GM19455 (cell line): ENCODE measurements at regions not wholly inside any gene's neighbourhood (a gene's known extent, or its start where the extent isn't known, plus 50 kb on each side); places are given as distances from the start of the nearest gene placed in this dataset.
"Not testable (repeated sequence)": the region's sequence is repeated elsewhere in the genome, so short reads cannot be mapped to it uniquely, and the experiment has no call there.

Source experiments
- ATAC-seq: cut with Tn5 transposase; IDR thresholded peaks from one replicate; pipeline ENCODE4 v1.9.1; 2021; ENCODE audit not compliant: unreplicated experiment

DNA sequence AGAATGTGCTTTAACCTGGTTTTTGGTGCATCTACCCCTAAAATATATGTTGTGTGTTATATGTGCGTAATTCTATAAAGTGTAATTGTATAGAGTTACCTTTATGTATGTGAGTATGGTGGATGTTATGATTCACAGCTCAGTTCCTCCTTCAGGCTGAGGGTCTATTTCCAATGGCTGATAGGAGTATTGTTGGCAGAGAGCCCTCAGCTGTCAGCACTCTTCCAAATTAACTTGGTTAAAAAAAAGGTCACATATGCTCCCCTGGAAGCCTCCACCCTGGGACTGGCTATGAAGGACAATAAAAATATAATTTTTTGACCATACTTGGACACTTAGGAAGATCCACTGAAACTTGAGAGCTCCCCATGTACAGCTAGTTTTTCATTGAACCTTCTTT is 250.4 kb upstream of the CDH12 start:
- no peak for ATAC-seq

DNA sequence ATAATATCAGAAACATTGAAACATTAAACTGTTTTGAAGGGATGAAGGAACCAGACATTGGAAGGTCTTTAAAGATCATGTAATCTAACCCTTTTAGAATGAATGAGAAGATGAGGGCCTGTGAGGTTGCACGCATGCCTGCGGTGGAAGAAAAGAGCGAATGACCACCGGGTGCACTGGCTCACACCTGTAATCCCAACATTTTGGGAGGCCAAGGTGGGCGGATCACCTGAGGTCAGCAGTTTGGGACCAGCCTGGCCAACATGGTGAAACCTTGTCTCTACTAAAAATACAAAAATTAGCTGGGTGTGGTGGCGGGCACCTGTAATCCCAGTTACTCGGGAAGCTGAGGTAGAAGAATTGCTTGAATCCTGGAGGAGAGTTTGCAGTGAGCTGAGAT is 242.3 kb upstream of the CDH12 start:
- not testable (repeated sequence) for ATAC-seq

DNA sequence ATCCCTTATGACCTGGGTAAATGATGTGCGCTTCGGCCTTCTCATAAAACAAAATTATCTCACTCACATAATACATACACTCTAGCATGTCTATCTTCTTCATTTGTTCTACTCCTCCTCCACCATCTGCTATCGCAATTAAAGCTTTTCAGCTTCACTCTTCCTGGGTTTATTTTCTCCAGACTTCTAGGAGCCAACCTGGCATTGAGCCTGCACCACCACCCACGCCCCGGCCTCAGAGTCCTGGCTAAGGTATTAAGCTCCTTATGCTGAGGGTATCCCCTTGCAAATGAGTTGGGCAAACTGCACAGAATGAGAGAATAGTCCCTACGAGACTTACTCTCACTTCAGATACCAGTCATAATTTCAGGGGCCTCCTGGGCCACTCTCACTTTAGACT is 236.1 kb upstream of the CDH12 start:
- no peak for ATAC-seq

DNA sequence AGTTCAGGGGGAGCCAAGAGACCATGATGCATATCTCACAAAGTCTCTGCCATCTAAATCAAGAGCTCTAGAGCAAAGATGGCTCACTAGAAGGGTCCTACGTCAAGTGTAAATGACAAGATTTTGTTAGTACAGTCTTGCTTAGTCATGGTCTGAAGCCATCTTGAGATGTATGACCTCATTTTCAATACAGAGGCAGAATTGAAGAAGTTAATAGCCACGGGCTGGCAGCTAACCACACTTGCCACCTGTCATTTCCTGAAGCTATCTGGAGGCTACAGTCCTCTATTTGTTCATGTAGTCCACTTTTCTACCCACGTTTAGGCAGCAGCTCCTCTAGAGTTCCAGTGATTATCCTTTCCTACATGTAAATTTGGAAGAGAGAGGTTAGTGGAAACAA is 231.7 kb upstream of the CDH12 start:
- no peak for ATAC-seq

DNA sequence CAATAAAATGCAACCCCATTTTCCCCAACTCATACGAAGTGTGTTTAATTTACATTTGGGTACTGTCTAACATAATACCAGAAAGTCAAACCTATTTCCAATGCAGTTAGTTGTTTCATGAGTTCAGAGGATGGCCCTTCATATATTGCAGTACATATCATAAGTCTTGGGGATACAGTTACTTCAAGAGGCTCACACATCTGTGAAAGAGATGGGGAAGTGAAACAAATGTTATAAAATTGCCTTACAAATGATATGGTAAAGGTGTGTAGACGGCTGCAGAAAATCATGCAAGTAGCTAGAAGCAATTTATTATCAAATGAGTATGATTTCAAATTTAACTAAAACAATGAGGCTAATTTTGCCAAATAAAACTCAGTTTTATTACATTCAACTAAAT is 219.0 kb upstream of the CDH12 start:
- no peak for ATAC-seq

DNA sequence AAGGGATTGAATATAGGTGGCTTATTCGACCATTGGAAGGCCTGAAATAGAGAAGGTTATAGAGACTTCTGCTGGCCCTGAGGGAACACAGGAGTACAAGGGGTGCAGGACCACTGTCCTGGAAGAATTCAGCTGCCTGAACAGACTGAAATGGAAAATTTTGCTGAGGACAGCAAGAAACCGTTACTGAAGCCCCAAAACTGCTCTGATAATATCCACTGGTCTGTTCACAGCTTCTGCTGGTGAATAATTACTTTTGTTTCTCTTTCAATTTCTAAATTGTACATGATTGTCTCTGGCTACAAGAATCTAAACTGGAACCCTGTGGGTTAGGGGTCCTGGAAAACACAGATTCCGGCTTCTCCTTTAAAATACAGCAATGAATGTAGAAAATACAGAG is 218.5 kb upstream of the CDH12 start:
- ATAC-seq = no peak

DNA sequence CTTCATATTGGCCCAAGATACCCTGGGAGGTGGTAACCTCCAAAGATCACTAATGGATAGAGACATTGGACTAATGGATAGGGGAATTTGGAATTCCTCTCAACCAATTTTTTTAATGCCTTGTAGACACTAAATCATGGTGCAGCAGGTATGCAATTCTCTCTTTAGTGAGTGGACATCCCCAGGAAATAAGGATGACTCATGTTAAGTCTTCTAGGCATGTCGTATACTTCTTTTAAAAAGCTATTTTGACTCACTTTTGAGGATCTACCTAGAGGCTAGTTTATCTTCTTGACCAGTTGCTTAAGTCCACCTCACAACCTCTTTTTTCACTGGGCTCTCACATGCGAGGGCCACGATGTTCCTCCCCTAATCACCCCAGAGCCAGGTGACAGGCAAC is 211.6 kb upstream of the CDH12 start:
- ATAC-seq = no peak

DNA sequence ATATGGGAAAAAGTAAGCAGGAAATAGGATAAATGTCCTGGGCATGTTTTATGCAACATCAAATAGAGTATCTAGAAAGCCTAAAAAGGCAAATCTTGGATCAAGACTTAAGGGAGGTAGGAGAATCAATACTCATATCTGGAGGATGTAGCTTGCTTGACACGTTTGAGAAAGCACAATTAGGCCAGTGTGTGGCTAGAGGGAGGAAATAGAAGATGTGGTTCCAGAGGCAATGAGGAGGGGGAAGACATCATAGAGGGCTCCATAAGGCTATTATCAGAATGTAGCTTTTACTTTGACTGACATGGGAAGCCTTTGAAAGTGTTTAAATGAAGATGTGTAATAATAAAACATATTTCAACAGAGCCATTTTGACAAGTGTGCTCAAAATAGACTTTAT is 200.7 kb upstream of the CDH12 start:
- no peak for ATAC-seq

DNA sequence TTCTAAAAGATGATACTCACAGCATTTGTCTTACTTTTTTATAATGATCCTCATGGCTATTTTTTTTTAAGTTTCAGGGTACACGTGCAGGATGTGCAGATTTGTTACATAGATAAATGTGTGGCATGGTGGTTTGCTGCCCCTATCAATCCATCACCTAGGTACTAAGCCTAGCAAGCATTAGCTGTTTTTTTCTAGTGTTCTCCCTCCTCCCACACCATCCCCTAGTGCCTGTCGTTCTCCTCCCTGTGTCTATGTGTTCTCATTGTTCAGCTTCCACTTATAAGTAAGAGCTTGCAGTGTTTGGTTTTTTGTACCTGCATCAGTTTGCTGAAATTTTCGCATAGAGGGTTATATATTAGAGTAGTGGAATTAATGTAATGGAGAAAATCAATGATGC is 189.1 kb upstream of the CDH12 start:
- no peak for ATAC-seq

DNA sequence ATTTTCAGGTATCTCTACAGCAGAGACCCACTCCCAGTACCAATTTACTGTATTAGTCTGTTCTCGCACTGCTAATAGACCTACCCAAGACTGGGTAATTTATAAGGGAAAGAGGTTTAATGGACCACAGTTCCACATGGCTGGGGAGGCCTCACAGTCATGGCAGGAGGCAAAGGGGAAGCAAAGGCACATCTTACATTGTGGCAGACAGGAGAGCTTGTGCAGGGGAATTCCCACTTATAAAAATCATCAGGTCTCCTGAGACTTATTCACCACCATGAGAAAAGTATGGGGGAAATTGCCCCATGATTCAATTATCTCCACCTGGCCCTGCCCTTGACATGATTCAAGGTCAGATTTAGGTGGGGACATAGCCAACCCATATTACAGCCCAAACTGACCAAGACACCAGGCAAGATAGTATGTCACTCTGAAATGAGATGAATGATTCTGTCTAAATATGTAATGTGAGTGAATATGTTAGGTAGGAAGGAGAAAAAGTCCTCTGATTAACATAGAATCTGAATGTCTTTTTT is 182.5 kb upstream of the CDH12 start:
- ATAC-seq = no peak

DNA sequence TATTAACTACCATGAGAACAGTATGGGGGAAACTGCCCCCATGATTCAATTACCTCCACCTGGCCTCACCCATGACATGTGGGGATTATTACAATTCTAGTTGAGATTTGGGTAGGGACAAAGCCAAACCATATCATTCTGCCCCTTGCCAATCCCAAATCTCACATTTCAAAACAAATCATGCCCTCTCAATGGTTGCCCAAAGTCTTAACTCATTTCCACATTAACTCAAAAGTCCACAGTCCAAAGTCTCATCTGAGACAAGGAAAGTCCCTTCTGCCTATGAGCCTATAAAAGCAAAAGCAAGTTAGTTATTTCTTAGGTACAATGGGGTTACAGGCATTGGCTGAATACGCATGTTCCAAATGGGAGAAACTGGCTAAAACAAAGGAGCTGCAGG is 180.7 kb upstream of the CDH12 start:
- ATAC-seq = no peak

DNA sequence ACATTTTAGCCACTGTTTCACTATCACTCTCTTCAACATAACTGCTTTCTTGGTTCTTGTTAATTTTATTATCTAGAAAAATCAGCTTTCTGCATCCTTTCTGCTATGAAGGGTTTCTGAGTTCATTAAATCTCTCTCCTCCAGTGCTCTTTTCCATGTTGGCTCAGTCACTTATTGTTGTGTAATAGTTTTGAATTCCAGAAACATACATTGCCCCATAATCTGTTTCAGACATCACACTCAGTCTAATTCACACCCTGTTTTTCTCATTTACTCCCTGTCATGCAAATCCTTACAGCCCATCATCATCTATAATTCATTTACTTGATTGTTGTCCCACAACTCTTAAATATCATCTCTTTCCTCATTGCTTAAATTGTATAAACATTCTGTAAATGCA is 176.1 kb upstream of the CDH12 start:
- no peak for ATAC-seq

DNA sequence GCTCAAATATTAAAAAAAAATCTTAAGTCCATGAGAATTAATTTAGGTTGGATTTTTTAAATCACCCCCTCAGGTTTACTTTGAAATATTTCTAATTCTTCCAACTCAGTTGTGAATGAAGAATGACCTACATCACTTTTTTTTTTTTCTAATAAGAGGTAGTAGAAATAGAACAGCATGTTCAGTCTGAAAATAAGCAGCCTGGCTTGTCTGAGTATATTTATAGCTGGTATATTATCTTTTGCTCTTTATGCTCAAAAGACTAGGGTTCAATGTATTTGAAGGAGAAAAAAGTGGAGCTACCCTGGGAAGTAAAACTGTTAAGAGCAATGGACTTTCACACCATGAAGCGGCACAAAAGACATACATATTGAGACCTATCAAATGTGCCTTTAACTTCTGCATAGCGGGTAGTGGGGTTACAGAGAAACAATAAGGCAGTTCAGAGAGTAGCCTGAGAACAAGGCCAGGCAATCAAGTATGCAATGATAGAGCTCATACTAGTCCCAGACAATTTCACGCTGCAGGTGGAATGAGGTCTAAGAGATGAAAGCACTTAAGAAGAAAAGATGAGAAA is 175.4 kb upstream of the CDH12 start:
- ATAC-seq = no peak

DNA sequence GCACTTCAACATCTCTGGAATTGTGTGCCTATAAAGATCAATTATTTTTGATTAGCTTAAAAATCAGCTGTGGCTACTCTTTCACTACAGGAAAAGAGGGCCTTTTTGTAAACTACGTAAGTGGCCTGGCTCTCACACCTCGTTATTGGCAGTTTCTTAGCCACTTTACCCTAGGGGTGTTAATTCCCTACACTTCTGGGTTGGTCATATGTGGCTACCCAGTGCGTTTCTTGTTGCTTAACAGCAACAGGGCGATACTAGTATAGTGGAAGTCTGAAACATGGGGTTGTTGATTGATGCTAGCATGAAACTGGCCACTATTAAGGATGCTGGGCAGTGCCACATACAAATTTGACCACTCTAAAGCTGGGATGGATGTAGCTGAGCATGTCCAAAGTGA is 174.7 kb upstream of the CDH12 start:
- ATAC-seq = no peak

DNA sequence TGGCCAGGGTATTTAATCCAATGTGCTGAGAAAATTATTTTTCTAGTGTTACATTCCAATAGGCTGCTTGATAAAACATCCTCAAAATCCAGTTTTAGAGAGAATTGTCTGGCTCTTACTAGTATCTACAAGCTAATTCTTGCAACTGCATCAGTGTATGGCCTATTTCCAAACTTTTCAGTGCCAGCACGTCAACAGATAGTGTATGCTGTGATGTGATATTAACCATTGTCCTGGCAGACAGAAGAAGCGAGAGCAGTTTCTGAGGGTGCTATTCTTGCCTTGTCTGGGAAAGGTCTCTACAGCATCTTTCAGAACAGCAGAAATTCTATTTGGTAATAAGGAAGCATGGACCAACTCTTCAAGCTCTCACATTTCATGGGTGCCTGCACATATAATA is 174.2 kb upstream of the CDH12 start:
- ATAC-seq = no peak

DNA sequence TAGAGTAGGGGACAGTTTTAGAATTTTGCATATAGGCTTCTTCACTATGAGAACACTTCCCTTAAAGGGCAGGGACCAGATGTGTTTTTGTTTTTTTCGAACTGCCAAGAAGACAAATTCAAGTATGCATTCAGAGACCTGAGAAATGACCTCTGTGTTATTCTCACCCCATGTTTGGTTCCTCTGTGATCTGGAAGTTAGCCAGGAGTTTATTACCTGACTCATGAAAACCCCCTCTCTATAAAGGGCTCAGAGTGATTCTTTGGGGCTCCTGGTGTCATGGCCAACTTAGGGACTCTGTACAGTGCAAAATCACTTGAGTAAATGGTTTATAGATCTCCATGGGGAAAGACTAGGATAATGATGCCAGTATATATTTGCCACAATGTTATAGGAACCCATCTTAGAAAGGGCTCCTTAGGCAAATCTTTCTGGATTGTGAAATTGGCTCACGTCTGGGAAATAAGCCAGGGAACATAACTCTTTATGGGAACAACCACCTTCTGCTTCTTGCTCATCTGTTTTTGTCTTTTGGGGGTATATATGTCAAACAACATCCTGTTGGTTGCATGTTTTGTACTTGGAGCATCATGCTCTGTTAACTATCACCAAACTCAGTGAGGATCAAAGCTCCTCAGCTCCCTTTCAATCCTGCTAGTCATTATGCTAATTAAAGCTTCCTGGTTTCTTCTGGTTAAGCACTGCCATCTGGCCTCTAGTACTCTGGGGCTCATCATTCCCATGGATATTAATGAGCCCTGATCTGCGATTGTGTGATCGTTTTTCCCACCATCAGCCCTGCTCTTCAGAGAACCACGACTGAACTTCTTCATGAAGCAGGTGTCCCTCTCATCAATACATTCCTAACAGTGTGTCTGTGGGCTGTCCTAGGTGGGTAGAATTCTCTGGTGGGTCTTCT is 173.4 kb upstream of the CDH12 start:
- ATAC-seq = no peak

DNA sequence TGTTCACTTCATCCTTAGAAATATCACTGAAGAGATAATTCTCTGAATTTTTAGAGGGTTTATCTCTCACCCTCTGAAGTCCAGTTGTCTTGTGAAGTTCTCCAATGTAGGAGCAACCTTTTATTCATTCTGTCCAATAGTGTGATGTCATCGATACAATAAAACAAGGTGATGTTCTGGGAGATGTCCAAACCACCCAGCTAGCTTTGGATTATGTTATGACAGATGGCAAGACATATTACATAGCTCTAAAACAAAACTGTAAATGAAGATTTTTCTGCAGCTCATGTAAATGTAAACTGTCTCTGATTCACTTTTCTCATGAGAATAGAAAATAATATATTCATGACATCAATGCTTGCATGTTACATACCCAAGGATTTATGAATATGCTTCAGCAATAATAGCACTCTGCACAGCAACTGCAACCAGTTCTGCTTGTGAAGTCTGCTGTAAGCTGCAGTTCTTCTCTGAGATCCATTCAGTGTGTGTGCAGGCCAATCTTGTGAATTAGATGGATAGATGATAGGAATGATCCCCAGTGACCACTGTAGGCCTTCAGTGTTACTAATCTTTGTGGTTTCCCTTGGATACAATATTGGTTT is 172.6 kb upstream of the CDH12 start:
- ATAC-seq = no peak

DNA sequence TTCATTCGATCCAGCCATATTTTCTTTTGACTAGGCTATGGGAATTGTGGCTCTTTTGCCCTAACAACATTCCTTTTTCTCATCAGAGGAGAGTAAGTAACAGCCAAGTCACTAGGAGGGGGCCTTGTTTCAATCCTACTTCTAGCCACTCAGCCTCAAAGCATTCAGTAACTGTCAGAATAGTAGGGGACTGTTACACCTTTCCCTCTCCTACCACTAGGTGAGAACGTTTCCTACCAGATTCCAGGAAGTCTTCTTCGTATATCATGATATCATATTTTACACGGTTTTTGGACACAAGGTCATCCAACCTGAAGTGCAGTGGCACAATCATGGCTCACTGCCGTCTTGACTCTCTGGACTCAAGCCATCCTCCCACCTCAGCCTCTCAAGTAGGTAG is 171.3 kb upstream of the CDH12 start:
- ATAC-seq = no peak

DNA sequence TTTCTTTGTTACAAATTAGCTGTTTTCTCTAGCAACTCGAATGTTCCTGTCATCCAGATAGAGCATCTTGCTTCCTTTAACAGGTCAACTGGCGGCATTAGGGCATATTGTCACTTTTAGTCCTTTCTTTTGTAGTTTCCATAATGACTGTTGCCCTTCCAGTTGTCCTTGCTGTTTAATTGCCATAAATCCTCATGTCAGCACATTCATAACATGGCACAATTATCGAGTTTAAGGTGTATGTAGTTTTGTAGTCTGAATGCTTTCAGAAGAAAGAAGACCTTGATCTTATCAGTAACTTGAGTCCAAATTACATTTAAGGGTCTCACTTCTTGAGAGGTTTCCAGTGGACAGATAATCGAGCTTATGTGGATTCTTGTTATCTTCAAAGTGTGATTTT is 161.7 kb upstream of the CDH12 start:
- ATAC-seq = no peak

DNA sequence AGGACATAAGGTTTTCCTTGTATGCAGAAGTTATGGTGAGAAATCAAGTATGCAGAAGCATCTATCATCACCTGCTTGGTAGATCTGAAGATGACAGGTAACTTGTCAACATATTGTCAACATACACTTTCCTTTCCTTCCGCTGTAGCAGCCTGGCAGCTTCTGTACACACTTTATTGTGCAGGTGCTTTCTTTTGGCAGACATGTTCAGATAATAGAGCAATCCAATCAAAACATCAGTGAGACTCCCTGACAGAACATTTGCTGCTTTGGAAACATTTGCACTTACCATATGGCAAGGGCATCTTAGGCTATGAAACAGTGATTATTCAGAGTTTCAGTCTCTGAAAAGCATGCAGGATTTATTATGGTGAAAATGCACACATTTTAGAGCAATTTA is 161.1 kb upstream of the CDH12 start:
- ATAC-seq = no peak

DNA sequence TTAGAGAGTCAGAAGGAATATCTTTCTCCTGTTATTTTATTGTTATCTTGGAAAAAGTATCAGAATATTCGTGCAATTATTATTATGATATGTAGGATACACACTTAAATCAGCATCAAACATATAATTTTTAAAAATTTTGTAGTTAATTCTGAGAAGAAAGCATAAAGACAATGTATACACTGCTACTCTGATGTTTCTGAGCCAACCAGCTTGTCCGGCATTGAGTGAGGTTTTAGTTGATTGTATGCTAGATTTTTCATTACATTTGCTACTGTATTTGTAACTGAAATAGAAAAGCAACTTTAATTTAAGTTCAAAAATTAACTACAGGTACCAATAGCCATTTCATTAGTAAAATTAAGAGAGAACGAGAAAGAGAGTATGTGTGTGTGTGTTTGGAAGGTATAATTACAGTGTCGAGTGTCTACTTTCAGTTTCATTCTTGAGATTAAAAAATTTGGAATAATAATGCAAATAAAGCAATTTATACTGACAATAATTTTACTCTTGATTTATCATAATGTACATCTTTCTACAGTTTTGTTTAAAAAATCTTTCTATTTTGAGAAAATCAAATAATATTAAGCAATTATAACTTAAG is 160.4 kb upstream of the CDH12 start:
- no peak for ATAC-seq

DNA sequence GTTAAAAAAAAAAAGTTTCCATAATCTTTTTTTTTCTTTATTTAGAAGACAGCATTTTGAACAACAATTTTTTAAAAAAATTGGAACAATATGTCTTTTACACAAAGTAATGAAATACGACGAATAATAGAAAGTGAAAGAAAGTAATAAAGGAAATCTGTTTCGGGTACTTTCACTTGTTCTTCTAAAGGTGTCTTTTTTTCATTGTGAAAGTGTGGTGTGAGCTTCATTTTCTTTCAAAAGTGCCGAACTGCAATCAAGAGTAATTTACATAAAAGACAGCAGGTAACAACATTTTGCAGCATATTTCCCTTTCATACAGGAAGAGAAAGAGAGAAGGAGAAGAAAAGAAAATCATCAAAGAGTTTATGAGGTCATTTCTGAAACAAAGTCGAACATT is 159.7 kb upstream of the CDH12 start:
- no peak for ATAC-seq
